HepG2 (cell line): ENCODE measurements at regions not wholly inside any gene's neighbourhood (a gene's known extent, or its start where the extent isn't known, plus 50 kb on each side); places are given as distances from the start of the nearest gene placed in this dataset.

ENCODE experiments used
- CTCF ChIP-seq: sonication (generic); formaldehyde crosslinking; IDR thresholded peaks from 2 replicates; pipeline ENCODE4 v1.5.0; 2020; ENCODE audit warnings: mild to moderate bottlenecking, missing genetic modification reagents, moderate library complexity
- EZH2 ChIP-seq: conservative IDR thresholded peaks from 2 replicates; pipeline ENCODE4 v1.6.1; 2012; ENCODE audit warnings: mild to moderate bottlenecking, low read depth, low read length, moderate library complexity
- FOXK1 ChIP-seq: sonication (generic); formaldehyde crosslinking; IDR thresholded peaks from 2 replicates; pipeline ENCODE4 v1.4.0; 2020; ENCODE audit warnings: low read depth, missing genetic modification reagents, borderline replicate concordance
- PRDM15 ChIP-seq: sonication (generic); formaldehyde crosslinking; IDR thresholded peaks from 2 replicates; pipeline ENCODE4 v1.4.0; 2020; ENCODE audit warnings: missing genetic modification reagents
- RAD21 ChIP-seq: fragments of 450-650 bp; formaldehyde crosslinking; IDR thresholded peaks from 2 replicates; pipeline ENCODE4 v1.5.0; 2020; ENCODE audit warnings: mild to moderate bottlenecking
- REST ChIP-seq, 2 experiments: IDR thresholded peaks; 2 replicates each; pipeline ENCODE4 v1.6.1; 2011 to 2012; ENCODE audit warnings: low read length in 2 of 2, borderline replicate concordance in 1 of 2, low read depth in 1 of 2, mild to moderate bottlenecking in 1 of 2, moderate library complexity in 1 of 2
- SRF ChIP-seq: IDR thresholded peaks from 2 replicates; pipeline ENCODE4 v1.6.1; 2011; ENCODE audit warnings: mild to moderate bottlenecking, low read depth, low read length, moderate library complexity
- ZBTB20 ChIP-seq: sonication (generic); formaldehyde crosslinking; IDR thresholded peaks from 2 replicates; pipeline ENCODE4 v1.8.1; 2023; ENCODE audit warnings: missing genetic modification reagents, low read depth, mild to moderate bottlenecking, borderline replicate concordance
- ZBTB46 ChIP-seq: sonication (generic); formaldehyde crosslinking; IDR thresholded peaks from 2 replicates; pipeline ENCODE4 v1.4.0; 2020; ENCODE audit warnings: mild to moderate bottlenecking, missing genetic modification reagents, borderline replicate concordance
- ZBTB8A ChIP-seq: sonication (generic); formaldehyde crosslinking; IDR thresholded peaks from 2 replicates; pipeline ENCODE4 v1.4.0; 2020; ENCODE audit warnings: mild to moderate bottlenecking, low read depth, missing genetic modification reagents, borderline replicate concordance
- ZNF274 ChIP-seq: sonication (generic); formaldehyde crosslinking; IDR thresholded peaks from 2 replicates; pipeline ENCODE4 v1.5.1; 2020; ENCODE audit warnings: mild to moderate bottlenecking, missing genetic modification reagents
- ZNF558 ChIP-seq: sonication (generic); formaldehyde crosslinking; IDR thresholded peaks from 2 replicates; pipeline ENCODE4 v1.9.0; 2022; ENCODE audit warnings: mild to moderate bottlenecking, missing genetic modification reagents, borderline replicate concordance

- no peak for TF ChIP-seq PRDM15
- TF ChIP-seq CTCF (CRISPR knock-in tag): no peak
- TF ChIP-seq FOXK1: no peak
- TF ChIP-seq ZNF274 (CRISPR knock-in tag): no peak
- TF ChIP-seq ZBTB8A: no peak
- TF ChIP-seq ZNF558: no peak
- TF ChIP-seq EZH2: no peak
- no peak for TF ChIP-seq ZBTB20 (CRISPR knock-in tag)
- TF ChIP-seq RAD21: no peak
- TF ChIP-seq REST (IDR thresholded peaks at IDR 0.05; ENCODE audit: borderline replicate concordance in 1 of 2, low read depth in 1 of 2, low read length in 2 of 2): no peak
- no peak for TF ChIP-seq SRF
- no peak for TF ChIP-seq ZBTB46
Observed at GRCh38 chr13:108120856-108121255, 94.5 kb downstream of the LIG4 start.
